SK-N-SH treated with all-trans-retinoic acid at 6 μM for 48 hours (cell line): ENCODE measurements at regions not wholly inside any gene's neighbourhood (a gene's known extent, or its start where the extent isn't known, plus 50 kb on each side); places are given as distances from the start of the nearest gene placed in this dataset.
A peak's percentile ranks its signal among the peaks of the same experiment; 100 is the strongest.

Experiments used
- ATAC-seq: fragments of 200-7000 bp; cut with Tn5 transposase; 3 replicates; pipeline ENCODE4 v1.9.1; 2020; ENCODE audit warnings: mild to moderate bottlenecking, moderate library complexity
- ARNTL ChIP-seq: fragments of 450-650 bp; formaldehyde crosslinking; IDR thresholded peaks from 2 replicates; pipeline ENCODE4 v1.5.0; 2020; ENCODE audit warnings: low read depth, mild to moderate bottlenecking, moderate library complexity, borderline replicate concordance
- ESRRG ChIP-seq: fragments of 250-450 bp; sonication (Bioruptor Pico); IDR thresholded peaks from 2 replicates; pipeline ENCODE4 v1.6.1; 2021; ENCODE audit warnings: mild to moderate bottlenecking
- GLIS3 ChIP-seq: fragments of 250-450 bp; sonication (Bioruptor Pico); IDR thresholded peaks from 2 replicates; pipeline ENCODE4 v1.5.0; 2020; ENCODE audit warnings: mild to moderate bottlenecking, moderate library complexity
- ISL1 ChIP-seq: fragments of 250-450 bp; sonication (Bioruptor Pico); IDR thresholded peaks from 2 replicates; pipeline ENCODE4 v2.1.2; 2022; ENCODE audit warnings: mild to moderate bottlenecking, moderate library complexity
- OSR1 ChIP-seq: fragments of 250-450 bp; sonication (Bioruptor Pico); IDR thresholded peaks from 2 replicates; pipeline ENCODE4 v1.8.0; 2022; ENCODE audit warnings: moderate library complexity, mild to moderate bottlenecking, inconsistent platforms
- SNAI2 ChIP-seq: fragments of 250-450 bp; sonication (Bioruptor Pico); IDR thresholded peaks from 2 replicates; pipeline ENCODE4 v1.5.0; 2020; ENCODE audit warnings: mild to moderate bottlenecking, moderate library complexity
- TCF4 ChIP-seq: fragments of 250-450 bp; sonication (Bioruptor Pico); IDR thresholded peaks from 2 replicates; pipeline ENCODE4 v1.8.0; 2021; ENCODE audit warnings: mild to moderate bottlenecking, moderate library complexity, borderline replicate concordance
- ZC3H10 ChIP-seq: fragments of 250-450 bp; sonication (Bioruptor Pico); IDR thresholded peaks from 2 replicates; pipeline ENCODE4 v1.5.1; 2021; ENCODE audit warnings: mild to moderate bottlenecking, moderate library complexity
- ZFP30 ChIP-seq: fragments of 450-650 bp; formaldehyde crosslinking; IDR thresholded peaks from 2 replicates; pipeline ENCODE4 v1.5.0; 2022; ENCODE audit warnings: mild to moderate bottlenecking, moderate library complexity
- ZNF70 ChIP-seq: fragments of 450-650 bp; formaldehyde crosslinking; IDR thresholded peaks from 2 replicates; pipeline ENCODE4 v1.5.0; 2020; ENCODE audit warnings: mild to moderate bottlenecking, moderate library complexity
- ZNF8 ChIP-seq: fragments of 450-650 bp; formaldehyde crosslinking; IDR thresholded peaks from 2 replicates; pipeline ENCODE4 v1.5.0; 2020; ENCODE audit warnings: mild to moderate bottlenecking, moderate library complexity
- TF ChIP-seq, protein P1 (sequence below): fragments of 250-450 bp; sonication (Bioruptor Pico); IDR thresholded peaks from 2 replicates; pipeline ENCODE4 v1.5.1; 2021; ENCODE audit warnings: mild to moderate bottlenecking, moderate library complexity
- TF ChIP-seq, protein P2 (sequence below): fragments of 250-450 bp; sonication (Bioruptor Pico); IDR thresholded peaks from 2 replicates; pipeline ENCODE4 v1.8.0; 2020; ENCODE audit warnings: mild to moderate bottlenecking, moderate library complexity, borderline replicate concordance
- TF ChIP-seq, protein P3 (sequence below): fragments of 250-450 bp; sonication (Bioruptor Pico); IDR thresholded peaks from 2 replicates; pipeline ENCODE4 v1.5.0; 2020; ENCODE audit warnings: mild to moderate bottlenecking, moderate library complexity
- TF ChIP-seq, protein P4 (sequence below): fragments of 250-450 bp; sonication (Bioruptor Pico); IDR thresholded peaks from 2 replicates; pipeline ENCODE4 v1.5.1; 2020; ENCODE audit warnings: low read depth, mild to moderate bottlenecking, moderate library complexity
- TF ChIP-seq, protein P5 (sequence below): fragments of 250-450 bp; sonication (Bioruptor Pico); IDR thresholded peaks from 2 replicates; pipeline ENCODE4 v1.8.0; 2021; ENCODE audit warnings: low read depth, mild to moderate bottlenecking, moderate library complexity, borderline replicate concordance

DNA sequence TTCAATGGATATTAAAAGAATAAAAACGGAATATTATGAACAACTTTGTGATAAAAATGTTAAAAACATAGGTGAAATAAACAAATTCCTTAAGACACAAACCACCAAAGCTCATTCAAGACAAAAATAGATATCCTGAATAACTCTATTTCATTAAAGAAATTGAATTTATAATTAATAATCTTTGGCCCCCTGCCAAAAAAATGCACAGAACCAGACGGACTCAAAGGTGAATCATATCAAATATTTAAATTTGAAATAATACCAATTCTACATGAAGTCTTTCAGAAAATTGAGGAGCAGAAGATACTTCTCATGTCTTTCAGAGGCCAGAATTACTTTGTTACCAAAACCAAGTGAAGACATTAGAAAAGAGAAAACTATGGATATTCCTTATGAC lies 128.3 kb upstream of the KLHL29 start:
- no peak for ATAC-seq
- TF ChIP-seq OSR1 (CRISPR knock-in tag): no peak
- TF ChIP-seq ISL1 (CRISPR knock-in tag): no peak
- TF ChIP-seq ARNTL (CRISPR knock-in tag): no peak
- TF ChIP-seq ZC3H10: no peak
- no peak for TF ChIP-seq SNAI2 (CRISPR knock-in tag)
- TF ChIP-seq GLIS3 (CRISPR knock-in tag): no peak
- TF ChIP-seq, protein P1, sequence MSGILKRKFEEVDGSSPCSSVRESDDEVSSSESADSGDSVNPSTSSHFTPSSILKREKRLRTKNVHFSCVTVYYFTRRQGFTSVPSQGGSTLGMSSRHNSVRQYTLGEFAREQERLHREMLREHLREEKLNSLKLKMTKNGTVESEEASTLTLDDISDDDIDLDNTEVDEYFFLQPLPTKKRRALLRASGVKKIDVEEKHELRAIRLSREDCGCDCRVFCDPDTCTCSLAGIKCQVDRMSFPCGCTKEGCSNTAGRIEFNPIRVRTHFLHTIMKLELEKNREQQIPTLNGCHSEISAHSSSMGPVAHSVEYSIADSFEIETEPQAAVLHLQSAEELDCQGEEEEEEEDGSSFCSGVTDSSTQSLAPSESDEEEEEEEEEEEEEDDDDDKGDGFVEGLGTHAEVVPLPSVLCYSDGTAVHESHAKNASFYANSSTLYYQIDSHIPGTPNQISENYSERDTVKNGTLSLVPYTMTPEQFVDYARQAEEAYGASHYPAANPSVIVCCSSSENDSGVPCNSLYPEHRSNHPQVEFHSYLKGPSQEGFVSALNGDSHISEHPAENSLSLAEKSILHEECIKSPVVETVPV (CRISPR knock-in tag): no peak
- TF ChIP-seq, protein P2, sequence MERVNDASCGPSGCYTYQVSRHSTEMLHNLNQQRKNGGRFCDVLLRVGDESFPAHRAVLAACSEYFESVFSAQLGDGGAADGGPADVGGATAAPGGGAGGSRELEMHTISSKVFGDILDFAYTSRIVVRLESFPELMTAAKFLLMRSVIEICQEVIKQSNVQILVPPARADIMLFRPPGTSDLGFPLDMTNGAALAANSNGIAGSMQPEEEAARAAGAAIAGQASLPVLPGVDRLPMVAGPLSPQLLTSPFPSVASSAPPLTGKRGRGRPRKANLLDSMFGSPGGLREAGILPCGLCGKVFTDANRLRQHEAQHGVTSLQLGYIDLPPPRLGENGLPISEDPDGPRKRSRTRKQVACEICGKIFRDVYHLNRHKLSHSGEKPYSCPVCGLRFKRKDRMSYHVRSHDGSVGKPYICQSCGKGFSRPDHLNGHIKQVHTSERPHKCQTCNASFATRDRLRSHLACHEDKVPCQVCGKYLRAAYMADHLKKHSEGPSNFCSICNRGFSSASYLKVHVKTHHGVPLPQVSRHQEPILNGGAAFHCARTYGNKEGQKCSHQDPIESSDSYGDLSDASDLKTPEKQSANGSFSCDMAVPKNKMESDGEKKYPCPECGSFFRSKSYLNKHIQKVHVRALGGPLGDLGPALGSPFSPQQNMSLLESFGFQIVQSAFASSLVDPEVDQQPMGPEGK: no peak
- TF ChIP-seq, protein P3, sequence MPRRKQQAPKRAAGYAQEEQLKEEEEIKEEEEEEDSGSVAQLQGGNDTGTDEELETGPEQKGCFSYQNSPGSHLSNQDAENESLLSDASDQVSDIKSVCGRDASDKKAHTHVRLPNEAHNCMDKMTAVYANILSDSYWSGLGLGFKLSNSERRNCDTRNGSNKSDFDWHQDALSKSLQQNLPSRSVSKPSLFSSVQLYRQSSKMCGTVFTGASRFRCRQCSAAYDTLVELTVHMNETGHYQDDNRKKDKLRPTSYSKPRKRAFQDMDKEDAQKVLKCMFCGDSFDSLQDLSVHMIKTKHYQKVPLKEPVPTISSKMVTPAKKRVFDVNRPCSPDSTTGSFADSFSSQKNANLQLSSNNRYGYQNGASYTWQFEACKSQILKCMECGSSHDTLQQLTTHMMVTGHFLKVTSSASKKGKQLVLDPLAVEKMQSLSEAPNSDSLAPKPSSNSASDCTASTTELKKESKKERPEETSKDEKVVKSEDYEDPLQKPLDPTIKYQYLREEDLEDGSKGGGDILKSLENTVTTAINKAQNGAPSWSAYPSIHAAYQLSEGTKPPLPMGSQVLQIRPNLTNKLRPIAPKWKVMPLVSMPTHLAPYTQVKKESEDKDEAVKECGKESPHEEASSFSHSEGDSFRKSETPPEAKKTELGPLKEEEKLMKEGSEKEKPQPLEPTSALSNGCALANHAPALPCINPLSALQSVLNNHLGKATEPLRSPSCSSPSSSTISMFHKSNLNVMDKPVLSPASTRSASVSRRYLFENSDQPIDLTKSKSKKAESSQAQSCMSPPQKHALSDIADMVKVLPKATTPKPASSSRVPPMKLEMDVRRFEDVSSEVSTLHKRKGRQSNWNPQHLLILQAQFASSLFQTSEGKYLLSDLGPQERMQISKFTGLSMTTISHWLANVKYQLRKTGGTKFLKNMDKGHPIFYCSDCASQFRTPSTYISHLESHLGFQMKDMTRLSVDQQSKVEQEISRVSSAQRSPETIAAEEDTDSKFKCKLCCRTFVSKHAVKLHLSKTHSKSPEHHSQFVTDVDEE (CRISPR knock-in tag): no peak
- no peak for TF ChIP-seq ZNF8
- TF ChIP-seq ZFP30 (CRISPR knock-in tag): no peak
- no peak for TF ChIP-seq TCF4 (CRISPR knock-in tag)
- no peak for TF ChIP-seq ZNF70 (CRISPR knock-in tag)

DNA sequence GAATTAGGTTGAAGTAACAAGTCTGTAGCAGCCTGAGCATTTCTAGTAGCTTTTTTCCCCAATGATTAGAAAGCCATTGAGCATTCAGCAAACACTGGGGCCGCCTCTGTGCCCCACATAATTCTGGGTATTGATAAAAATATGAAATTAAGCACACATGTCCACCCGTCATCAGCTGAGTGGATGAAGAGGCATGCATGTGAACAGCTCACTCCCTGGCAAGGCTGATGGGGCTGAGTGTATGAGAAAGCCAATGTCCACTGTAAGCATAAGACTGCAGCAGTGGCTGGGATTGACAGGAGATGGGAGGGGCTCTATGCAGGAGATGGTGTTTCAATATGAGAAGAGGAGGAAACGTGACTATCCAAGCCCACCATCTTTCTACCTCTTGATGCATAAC lies 124.4 kb upstream of the KLHL29 start:
- TF ChIP-seq, protein P4, sequence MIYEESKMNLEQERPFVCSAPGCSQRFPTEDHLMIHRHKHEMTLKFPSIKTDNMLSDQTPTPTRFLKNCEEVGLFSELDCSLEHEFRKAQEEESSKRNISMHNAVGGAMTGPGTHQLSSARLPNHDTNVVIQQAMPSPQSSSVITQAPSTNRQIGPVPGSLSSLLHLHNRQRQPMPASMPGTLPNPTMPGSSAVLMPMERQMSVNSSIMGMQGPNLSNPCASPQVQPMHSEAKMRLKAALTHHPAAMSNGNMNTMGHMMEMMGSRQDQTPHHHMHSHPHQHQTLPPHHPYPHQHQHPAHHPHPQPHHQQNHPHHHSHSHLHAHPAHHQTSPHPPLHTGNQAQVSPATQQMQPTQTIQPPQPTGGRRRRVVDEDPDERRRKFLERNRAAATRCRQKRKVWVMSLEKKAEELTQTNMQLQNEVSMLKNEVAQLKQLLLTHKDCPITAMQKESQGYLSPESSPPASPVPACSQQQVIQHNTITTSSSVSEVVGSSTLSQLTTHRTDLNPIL (CRISPR knock-in tag): no peak
- TF ChIP-seq GLIS3 (CRISPR knock-in tag): no peak
- TF ChIP-seq, all 23 proteins: peak for 0
- ATAC-seq: no peak

DNA sequence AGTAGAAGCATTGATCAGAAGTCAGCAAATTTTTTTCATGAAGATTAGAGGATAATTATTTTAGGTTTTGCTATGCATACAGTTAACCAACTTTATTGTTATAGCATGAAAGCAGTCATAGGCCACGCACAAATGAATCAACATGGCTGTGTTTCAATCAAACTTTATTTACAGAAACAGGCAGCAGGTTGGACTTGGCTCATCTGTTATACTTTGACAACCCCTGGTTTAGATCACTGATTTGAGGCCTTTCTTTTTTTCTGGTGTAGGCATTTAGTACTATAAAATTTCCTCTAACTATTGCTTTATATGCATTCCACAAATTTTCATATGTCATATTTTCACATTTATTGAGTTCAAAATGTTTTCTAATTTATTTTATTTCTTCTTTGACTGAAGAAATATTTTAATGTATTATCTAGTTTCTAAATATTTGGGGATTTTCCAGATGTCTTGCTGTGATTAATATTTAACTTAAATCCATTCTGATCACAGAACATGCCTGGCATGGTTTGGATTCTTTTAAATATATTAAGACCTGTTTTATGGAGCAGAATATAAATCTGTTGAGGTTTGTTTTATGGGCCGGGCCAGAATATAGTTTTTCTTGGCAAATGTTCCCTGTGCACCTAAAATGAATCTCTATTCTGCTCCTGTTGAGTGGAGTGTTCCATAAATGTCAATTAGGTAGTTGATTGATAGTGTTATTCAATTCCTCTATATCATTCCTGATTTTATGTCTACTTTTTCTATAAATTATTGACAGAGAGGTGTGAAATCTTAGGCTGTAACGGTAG lies 116.3 kb upstream of the KLHL29 start:
- TF ChIP-seq ZFP30 (CRISPR knock-in tag) (0 out of 2 replicates have a peak, but pooled peaks have one; percentile 25), SNAI2 (CRISPR knock-in tag) (no peak), ESRRG (0 out of 2 replicates have a peak, but pooled peaks have one; percentile 73), ARNTL (CRISPR knock-in tag) (no peak), TCF4 (CRISPR knock-in tag) (peak; percentile 43), ISL1 (CRISPR knock-in tag) (peak; percentile 98)
- TF ChIP-seq, protein P5, sequence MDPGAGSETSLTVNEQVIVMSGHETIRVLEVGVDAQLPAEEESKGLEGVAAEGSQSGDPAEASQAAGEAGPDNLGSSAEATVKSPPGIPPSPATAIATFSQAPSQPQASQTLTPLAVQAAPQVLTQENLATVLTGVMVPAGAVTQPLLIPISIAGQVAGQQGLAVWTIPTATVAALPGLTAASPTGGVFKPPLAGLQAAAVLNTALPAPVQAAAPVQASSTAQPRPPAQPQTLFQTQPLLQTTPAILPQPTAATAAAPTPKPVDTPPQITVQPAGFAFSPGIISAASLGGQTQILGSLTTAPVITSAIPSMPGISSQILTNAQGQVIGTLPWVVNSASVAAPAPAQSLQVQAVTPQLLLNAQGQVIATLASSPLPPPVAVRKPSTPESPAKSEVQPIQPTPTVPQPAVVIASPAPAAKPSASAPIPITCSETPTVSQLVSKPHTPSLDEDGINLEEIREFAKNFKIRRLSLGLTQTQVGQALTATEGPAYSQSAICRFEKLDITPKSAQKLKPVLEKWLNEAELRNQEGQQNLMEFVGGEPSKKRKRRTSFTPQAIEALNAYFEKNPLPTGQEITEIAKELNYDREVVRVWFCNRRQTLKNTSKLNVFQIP (CRISPR knock-in tag): peak; percentile 54; the same call in 1 of the 2 replicates
- TF ChIP-seq, protein P1 (CRISPR knock-in tag): peak; percentile 69; the same call in 1 of the 2 replicates
- TF ChIP-seq, protein P2: 0 out of 2 replicates have a peak, but pooled peaks have one; percentile 24
- peak; percentile 76 for ATAC-seq
